Upper lobe of right lung (tissue), 1 donor: ENCODE measurements at regions not wholly inside any gene's neighbourhood (a gene's known extent, or its start where the extent isn't known, plus 50 kb on each side); places are given as distances from the start of the nearest gene placed in this dataset.

ENCODE experiments used
- ATAC-seq: fragments of 200-7000 bp; cut with Tn5 transposase; one replicate; pipeline ENCODE4 v1.9.1; 2020; ENCODE audit warnings: mild to moderate bottlenecking, moderate library complexity
- DNase-seq: peaks from one replicate; pipeline ENCODE4 v3.0.0-alpha.2; 2020
- H3K27ac ChIP-seq: fragments of 200-600 bp; one replicate; pipeline ENCODE4 v1.8.0; 2022
- H3K27me3 ChIP-seq: fragments of 200-600 bp; one replicate; pipeline ENCODE4 v1.8.0; 2022; ENCODE audit warnings: mild to moderate bottlenecking
- H3K36me3 ChIP-seq: fragments of 200-600 bp; one replicate; pipeline ENCODE4 v1.8.0; 2022
- H3K4me1 ChIP-seq: fragments of 200-600 bp; one replicate; pipeline ENCODE4 v1.8.0; 2022
- H3K4me3 ChIP-seq: fragments of 200-600 bp; one replicate; pipeline ENCODE4 v1.8.0; 2022; ENCODE audit warnings: mild to moderate bottlenecking
- H3K9me3 ChIP-seq: fragments of 200-600 bp; one replicate; pipeline ENCODE4 v1.8.0; 2022
- intact Hi-C: fragments of 100-400 bp; cut with DNase I; formaldehyde crosslinking; loops from one replicate; pipeline ENCODE4 v1.11.0; 2022
- TF ChIP-seq, protein P1 (sequence below): fragments of 200-600 bp; IDR thresholded peaks from one replicate; pipeline ENCODE4 v1.8.0; 2022; ENCODE audit warnings: antibody characterized with exemption
- donor health status: DM: no; HTN: yes; CAD: no; lungs with severe emphysema.

DNA sequence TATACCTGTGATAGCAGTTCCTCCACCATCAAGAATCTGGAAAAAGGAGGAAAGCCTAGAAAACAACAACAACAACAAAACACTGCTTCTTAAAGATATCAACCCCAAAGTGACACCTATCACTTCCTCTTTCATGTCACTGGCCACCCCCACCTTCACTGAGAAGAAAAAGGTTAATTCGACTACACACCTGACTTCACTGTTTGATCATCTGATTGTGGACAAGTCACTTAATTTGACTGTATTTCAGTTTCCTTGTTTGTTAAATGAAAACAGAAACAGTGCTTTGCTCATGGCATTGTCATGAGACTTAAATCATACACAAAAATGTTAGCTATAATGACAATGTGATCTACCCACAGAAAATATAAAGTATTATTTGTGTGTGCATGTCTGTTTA, 280.6 kb upstream of the SULF2 start:
- H3K4me3 ChIP-seq, result no peak overlapping the region
- TF ChIP-seq, protein P1, sequence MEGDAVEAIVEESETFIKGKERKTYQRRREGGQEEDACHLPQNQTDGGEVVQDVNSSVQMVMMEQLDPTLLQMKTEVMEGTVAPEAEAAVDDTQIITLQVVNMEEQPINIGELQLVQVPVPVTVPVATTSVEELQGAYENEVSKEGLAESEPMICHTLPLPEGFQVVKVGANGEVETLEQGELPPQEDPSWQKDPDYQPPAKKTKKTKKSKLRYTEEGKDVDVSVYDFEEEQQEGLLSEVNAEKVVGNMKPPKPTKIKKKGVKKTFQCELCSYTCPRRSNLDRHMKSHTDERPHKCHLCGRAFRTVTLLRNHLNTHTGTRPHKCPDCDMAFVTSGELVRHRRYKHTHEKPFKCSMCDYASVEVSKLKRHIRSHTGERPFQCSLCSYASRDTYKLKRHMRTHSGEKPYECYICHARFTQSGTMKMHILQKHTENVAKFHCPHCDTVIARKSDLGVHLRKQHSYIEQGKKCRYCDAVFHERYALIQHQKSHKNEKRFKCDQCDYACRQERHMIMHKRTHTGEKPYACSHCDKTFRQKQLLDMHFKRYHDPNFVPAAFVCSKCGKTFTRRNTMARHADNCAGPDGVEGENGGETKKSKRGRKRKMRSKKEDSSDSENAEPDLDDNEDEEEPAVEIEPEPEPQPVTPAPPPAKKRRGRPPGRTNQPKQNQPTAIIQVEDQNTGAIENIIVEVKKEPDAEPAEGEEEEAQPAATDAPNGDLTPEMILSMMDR, result no peak
- intact Hi-C loops, result no loop called here
- H3K9me3 ChIP-seq, result no peaks in the 10 kb centered on the region
- no peaks in the 10 kb centered on the region for H3K4me1 ChIP-seq
- H3K36me3 ChIP-seq, result no peaks in the 10 kb centered on the region
- no peak for ATAC-seq
- H3K27me3 ChIP-seq, result no peaks in the 10 kb centered on the region
- no peak for DNase-seq
- no peak overlapping the region for H3K27ac ChIP-seq

DNA sequence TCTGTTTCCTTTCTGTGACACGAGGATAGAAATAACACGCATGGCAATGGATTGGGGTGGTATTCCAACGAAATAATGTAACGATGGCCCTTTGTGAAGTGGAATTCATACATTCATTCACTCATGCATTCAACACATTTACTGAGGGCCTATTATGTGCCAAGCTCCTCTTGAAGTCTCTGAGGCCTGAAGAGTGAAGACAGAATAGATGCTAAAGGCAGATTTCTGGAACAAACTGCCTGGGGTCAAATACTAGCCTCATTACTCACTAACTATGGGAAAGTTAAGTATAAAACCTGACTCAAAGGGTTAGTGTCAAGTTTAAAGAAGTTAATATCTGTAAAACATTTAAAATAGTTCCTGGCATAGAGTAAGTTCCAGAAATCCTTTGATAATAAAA, 279.6 kb upstream of the SULF2 start:
- Histone ChIP-seq H3K27ac (no peak overlapping the region), H3K36me3 (no peaks in the 10 kb centered on the region), H3K9me3 (no peaks in the 10 kb centered on the region), H3K27me3 (no peaks in the 10 kb centered on the region), H3K4me1 (no peaks in the 10 kb centered on the region), H3K4me3 (no peak overlapping the region)
- intact Hi-C loops, result no loop called here
- DNase-seq, result no peak
- TF ChIP-seq, protein P1, result no peak
- ATAC-seq, result no peak

DNA sequence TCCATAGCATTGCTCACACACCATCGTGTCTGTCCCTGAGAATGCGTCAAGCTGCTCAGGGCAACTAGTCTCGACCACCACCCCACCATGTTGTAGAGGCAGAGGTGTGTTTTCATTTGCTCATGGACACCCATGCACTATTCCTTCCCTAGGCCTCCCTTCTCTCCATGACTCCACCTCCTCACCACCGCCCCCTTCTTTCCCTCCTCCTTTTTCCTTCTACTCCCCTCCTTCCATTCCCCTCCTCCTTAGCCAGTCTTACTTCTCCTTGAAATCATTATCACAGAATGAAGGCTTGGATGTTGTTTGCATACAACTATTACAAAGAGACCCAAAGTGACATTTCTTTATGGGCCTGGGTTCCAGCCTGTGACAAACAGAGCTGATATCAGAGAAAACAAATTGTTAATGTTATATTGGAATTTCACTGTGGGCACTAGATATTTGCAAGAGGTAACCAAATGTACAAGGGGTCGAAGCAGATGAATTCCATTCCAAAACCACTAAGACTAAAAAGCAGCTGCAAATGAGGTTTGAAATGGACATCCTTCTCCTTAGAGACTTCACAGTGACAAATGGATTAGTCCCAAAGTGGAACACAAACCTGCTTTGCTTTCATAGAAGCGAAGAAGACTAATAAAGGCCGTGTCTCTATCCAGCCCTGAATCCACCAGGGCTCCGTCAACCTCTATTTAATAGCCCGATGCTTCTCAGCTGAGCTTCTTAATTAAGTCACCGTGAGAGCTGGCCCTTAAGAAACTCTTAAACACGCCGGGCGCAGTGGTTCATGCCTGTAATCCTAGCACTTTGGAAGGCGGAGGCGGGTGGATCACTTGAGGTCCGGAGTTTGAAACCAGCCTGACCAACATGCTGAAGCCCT, 275.8 kb upstream of the SULF2 start:
- TF ChIP-seq, protein P1, result no peak
- ATAC-seq, result no peak
- no peaks in the 10 kb centered on the region for H3K4me1 ChIP-seq
- no peaks in the 10 kb centered on the region for H3K36me3 ChIP-seq
- no peaks in the 10 kb centered on the region for H3K9me3 ChIP-seq
- no peak overlapping the region for H3K4me3 ChIP-seq
- intact Hi-C loops, result no loop called here
- no peak for DNase-seq
- H3K27me3 ChIP-seq, result no peaks in the 10 kb centered on the region
- no peak overlapping the region for H3K27ac ChIP-seq

DNA sequence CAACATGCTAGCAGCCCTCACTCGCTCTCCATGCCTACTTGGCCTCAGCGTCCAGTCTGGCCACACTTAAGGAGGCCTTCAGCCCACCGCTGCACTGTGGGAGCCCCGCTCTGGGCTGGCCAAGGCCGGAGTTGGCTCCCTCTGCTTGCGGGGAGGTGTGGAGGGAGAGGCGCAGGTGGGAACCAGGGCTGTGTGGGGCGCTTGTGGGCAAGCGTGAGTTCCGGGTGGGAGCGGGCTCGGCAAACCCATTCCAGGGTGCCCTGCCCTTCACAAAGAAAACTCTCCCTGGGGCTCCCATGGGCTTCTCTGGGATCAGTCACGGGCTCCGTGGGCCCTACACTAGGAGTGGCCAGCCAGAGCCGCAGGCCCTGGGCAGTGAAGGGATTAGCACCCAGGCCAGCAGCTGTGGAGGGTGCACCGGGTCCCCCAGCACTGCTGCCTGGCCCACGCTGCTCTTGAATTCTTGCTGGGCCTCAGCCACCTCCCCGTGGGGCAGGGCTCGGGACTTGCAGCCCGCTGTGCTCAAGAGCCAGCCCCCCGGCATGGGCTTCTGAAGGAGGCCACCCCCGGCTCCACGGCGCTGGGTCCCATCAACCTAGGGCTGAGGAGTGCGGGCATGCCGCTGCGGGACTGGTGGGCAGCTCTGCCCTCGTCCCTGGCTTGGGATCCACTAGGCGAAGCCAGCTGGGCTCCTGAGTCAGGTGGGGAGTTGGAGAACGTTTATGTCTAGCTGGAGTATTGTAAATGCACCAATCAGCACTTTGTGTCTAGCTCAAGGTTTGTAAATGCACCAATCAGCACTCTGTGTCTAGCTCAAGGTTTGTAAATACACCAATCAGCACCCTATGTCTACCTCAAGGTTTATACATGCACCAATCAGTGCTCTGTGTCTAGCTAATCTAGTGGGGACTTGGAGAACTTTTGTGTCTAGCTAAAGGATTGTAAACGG, 273.6 kb upstream of the SULF2 start:
- TF ChIP-seq, protein P1, result no peak
- no peak overlapping the region for H3K27ac ChIP-seq
- H3K27me3 ChIP-seq, result no peaks in the 10 kb centered on the region
- no peak for DNase-seq
- no peaks in the 10 kb centered on the region for H3K4me1 ChIP-seq
- no peak overlapping the region for H3K4me3 ChIP-seq
- ATAC-seq, result no peak
- H3K36me3 ChIP-seq, result no peaks in the 10 kb centered on the region
- no peaks in the 10 kb centered on the region for H3K9me3 ChIP-seq
- intact Hi-C loops, result no loop called here

DNA sequence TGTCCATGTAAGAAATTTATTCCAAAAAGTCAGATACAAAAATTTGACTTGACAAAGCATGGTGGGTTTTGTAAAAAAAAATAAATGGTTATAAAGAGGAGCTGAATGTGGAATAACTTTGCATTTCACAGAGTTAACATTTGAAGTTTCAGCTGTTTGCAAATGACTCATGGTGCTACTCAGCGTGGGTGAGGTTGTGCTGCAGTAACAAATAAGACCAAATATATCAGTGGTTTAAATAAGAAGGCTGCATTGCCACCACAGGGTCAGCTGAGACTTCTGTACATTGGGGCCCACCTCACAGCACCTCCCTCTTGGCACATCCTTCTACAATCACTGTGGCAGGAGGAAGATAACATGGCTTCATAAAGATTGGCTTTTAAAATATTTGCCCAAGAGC, 272.5 kb upstream of the SULF2 start:
- ATAC-seq, result no peak

More for the DNA sequence above, 272.5 kb upstream of the SULF2 start:
- TF ChIP-seq, protein P1, result no peak
- no peak for DNase-seq
- Histone ChIP-seq H3K27ac (no peak overlapping the region), H3K27me3 (no peaks in the 10 kb centered on the region), H3K9me3 (no peaks in the 10 kb centered on the region), H3K36me3 (no peaks in the 10 kb centered on the region), H3K4me3 (no peak overlapping the region), H3K4me1 (no peaks in the 10 kb centered on the region)
- intact Hi-C loops, result no loop called here
